HG02840 (cell line): ENCODE measurements at regions not wholly inside any gene's neighbourhood (a gene's known extent, or its start where the extent isn't known, plus 50 kb on each side); places are given as distances from the start of the nearest gene placed in this dataset.

Experiments used
- ATAC-seq: cut with Tn5 transposase; IDR thresholded peaks from one replicate; pipeline ENCODE4 v1.9.1; 2021; ENCODE audit warnings: mild to moderate bottlenecking, moderate library complexity, moderate number of reproducible peaks; ENCODE audit not compliant: unreplicated experiment, low FRiP score

DNA sequence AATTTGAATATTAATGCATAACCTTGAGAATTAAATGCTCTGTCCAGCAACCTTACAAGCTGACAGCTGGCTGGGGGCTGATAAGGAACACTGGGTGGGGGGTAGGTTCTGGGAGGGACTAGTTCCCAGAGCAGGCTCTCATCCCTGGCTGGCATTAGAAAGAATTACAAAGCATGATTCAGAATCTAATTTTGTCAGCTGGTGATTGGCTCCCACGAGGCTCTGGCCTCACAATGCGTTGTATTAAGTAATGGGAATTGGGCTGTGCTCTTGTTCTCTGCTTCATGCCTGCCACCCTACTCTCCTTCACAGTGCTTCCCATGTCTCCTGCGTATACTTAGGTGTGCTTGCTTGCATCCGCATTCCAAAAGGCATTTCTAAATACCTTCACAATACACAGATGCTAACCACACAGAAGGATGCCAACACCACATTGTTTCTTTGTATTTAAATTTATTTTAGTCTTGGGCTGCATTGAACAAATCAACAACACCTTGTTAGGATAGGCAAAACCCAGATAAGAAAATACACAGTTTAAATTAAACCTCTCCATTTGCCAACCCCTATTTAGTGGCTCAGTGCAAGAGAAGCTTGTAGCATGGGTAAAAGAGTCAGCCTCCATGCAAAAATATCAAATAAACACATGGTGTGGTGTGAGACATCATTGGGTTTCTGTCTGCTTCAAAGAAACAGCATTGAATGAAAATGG, 434.5 kb upstream of the JAG1 start:
- no peak for ATAC-seq

DNA sequence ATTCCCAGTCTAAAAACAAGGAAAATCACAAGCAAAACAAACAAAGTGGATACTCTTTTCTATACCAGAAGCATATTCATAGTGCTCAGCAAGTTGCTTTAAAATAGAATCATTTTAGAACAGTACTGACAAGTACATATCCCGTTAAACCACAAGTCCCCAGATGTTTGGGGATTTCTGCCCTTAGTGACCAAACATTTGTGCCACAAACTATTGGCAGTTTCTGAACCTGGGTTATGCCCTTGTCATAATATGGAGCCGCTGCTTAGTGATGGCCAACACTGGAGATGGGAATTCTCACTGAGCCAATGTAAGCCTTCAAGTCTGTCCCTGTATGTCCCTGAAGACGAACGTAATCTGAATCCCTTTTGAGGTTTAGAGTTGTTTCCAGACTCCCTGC, 436.7 kb upstream of the JAG1 start:
- no peak for ATAC-seq

DNA sequence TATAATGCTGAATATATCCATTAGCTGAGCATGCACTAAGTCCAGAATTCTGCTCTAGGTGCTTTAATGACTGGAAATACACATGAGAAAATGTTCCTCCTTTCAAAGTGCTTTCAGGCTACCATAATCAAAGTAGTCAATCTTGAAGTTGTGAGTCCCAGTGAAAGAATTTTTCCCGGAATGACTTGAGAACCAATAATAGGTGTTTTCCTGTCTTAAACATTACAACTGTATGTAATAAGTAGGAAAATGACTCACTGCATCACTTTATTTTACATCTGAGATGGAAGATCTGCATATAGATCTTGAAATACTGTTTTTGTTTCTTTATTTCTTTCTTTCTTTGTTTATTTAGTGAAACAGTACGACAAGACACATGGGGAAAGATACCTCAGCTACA, 437.4 kb upstream of the JAG1 start:
- no peak for ATAC-seq

DNA sequence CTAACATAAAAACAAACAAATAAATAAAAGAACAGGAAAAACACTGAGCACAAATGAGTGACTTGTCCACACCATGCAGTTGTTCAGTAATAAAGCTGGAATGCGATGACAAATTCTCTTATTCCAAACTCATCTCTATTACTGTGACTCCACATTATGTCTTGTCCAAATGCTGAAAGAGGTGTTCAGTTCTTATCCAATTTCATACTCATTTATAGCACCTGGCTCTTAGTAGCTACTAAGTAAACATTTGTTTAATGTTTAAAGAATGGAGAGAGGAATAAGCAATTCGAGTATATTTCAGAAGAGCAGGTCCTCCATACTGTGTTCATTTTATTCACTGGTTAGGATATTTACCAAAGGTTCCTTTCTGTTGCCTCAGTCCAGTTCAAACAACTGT, 439.0 kb upstream of the JAG1 start:
- no peak for ATAC-seq

- ATAC-seq = no peak
Measured at GRCh38 chr20:11114382-11114781, 440.6 kb upstream of the JAG1 start.

DNA sequence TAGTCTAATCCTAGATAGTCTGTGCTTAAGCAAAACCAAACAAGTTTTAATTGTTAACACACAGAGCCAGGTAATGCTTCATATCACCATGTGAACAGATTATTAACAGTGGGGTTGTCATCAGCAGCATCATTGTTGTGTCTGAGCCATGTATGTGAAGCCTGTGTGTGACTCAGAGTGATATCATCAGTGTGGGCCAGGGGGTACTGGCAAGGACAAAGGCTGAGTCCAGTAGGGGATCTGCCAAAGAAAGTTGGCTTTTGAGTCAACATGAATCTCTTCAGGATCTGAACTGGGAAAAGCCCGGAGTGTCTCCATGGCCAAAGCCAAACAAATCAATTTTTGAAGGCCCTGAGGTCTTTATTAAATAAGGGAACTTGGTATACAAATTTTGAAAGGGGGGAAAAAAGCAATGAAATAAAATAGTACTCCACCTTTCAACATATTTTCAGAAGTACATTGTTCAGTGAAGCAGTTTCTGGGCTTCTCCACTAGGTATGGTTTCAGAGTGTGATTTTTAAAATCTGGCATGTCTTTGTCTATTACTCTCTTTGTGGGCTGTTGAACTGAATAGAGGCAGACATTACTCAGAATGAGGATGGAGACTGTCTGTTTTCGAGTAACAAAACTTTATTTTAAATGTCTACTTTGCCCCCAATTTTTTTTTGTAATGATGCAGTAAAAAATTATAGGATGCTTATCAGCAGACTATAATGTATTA, 444.2 kb upstream of the JAG1 start:
- ATAC-seq = no peak

DNA sequence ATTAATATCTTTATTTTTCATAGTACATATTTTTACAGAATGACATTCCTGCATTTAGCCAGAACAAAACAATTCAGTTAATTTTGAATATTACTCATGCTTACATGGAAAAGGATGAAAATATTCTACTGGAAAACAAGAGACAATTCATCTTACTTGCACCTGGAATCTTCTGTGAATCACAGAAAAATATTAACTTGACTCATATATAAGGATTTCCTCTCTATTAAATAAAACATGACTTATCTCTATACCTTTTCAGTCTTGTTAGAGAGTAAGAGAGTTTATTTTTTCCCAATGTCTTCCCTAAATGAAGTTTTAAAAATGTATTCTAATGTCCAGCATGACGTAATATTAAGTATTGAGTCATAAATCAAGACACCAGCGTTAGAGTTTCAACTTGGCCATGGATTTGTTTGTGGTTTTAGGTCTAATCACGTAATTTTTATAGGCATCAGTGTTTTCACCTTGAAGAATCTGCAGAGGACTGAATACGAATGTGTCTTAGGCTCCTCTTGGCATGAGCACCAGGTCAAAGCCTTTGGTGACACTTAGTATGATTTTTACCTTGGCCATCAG, 445.1 kb upstream of the JAG1 start:
- ATAC-seq = no peak

- no peak for ATAC-seq
Measured at GRCh38 chr20:11119573-11119972, 445.8 kb upstream of the JAG1 start.

GRCh38 chr20:11120431-11120830, 446.6 kb upstream of the JAG1 start:
- no peak for ATAC-seq

DNA sequence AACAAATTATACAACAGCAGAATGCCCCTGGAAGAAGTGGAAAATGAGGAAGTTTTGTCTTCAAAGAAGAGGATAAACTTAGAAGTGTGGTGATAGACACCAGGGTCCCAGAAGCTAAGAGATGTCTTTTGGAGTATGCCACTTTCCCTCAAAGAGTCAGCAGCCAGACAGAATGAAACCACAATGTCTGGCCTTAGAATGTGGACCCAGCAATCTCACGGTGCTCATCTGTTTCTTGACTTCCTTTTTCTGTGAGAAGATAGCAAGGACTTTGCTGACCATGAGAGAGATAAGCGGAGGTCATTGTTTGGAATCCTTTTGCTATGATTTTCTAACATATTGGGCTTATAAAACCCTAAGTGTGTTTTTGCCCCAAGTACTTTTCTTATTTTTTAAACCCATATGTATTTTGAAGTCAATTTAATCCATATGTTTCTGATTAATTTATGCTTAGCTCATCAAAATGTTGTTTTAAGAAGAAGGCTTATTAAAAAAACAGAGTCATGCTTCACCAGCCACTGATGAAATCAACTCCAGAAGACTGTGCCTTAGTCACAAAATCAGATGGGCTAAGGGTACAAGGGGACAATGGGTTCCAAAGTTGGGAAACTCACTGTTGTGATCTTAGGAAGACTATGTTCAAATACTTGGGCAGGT, 451.2 kb upstream of the JAG1 start:
- no peak for ATAC-seq

GRCh38 chr20:11128220-11128718, 454.5 kb upstream of the JAG1 start:
- ATAC-seq = no peak

DNA sequence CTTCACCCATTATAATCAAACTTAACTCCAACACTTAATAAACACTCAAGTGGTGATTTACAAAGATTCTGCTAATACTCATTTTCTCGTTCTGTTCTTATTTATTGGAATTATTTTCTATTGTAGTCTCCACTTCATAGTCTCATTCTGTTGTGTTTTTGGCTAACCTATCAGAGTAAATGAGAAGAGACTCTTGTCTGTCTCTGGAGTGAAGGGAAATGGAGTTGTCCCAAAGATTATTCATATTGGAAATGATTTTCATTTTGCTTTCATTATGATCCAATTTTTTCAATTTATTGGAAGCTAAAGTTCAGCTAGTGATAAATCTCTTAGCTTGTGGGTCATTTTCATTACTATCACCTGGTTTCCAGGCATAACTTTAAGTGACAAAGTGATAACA, 454.9 kb upstream of the JAG1 start:
- no peak for ATAC-seq

DNA sequence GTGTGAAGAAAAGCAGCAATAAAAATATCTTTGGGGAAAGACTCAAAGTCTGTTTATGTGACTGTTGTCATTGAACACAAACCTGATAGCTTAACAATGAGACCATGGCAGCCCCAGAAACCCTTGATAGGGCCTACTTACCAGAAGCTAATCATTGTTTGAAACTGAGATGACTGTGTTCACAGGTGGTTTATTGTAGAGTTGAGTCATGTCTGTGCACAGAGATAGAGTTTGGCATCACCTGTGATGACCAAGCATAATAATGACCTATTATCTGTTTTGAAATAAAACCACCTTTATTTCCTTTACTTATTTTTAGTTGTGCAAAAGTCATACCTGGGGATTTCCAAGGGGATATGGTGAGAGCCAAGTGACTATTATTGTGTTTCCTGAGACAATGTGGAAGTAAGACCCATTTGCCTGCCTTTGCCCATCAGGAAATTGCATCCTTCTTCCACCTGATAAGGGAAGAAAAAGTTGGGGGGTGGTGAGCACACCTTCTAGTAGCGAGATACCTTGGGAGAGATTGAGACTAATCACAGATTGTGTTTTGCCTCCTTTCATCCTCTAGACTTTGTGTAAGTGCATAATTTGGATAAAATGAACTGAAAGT, 456.9 kb upstream of the JAG1 start:
- ATAC-seq = no peak

DNA sequence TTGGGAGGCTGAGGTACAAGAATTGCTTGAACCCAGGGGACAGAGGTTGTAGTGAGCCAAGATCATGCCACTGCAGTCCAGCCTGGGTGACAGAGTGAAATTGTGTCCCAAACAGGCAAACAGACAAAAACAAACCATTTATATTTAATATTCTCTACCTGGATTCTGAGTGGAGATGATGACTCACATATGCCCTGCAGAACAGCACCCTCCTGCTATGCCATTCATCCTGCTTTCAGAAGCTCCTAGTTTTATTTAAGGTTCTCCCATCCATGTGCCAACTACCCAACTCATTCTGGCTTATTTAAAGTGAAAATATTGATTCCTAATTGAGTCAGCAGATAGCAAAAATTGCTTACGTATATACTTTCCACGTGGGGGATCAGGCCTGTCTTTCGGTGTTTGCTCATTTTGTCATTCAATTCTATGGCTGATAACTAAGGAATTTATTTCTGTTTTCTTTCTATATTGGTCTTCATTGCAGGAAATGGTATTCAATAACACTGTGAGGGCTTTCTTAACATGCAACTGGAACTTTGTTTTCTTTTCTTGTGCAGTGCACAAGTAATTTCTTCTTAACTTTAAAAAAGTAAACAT, 459.1 kb upstream of the JAG1 start:
- ATAC-seq = no peak

- no peak for ATAC-seq
Measured at GRCh38 chr20:11136691-11137090, 462.9 kb upstream of the JAG1 start.

DNA sequence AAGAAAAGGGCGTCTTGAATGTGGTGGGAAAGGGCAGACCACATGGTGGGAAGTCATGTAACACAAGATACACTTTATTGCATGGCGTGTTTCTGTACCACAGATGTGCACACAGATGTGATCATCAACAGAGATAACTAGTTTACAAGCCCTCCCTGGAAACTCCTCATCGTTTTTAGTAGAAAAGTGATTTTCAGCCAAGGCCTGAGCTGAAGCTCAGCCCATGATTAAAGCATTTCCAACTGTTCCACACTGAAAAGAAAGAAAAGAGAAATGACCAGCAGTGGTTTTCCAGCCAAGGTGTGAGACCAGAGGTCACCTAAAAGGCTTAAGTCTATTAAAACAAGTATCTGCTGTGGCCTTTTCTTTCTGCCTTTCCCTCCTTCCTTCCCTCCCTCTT, 463.9 kb upstream of the JAG1 start:
- ATAC-seq = no peak

- no peak for ATAC-seq
Measured at GRCh38 chr20:11140359-11140758, 466.6 kb upstream of the JAG1 start.

DNA sequence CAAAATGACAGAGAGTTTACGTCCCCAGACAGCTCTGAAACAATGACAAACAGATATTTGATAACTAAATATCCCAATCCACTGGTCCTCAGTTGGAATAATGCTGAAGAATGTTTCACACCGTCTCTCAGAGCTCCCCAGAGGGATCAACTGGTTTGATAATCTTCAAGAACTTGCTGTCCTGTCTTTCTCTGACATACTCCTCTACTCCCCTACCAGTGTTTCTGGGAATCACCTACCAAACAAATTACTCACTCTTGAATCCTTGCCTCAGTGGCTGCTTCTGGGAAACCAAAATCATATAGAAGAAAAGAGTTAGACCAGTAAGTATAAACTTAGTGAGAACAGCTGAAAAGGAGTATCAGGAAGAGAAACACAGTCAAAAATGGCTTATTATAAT, 469.7 kb upstream of the JAG1 start:
- ATAC-seq = no peak

DNA sequence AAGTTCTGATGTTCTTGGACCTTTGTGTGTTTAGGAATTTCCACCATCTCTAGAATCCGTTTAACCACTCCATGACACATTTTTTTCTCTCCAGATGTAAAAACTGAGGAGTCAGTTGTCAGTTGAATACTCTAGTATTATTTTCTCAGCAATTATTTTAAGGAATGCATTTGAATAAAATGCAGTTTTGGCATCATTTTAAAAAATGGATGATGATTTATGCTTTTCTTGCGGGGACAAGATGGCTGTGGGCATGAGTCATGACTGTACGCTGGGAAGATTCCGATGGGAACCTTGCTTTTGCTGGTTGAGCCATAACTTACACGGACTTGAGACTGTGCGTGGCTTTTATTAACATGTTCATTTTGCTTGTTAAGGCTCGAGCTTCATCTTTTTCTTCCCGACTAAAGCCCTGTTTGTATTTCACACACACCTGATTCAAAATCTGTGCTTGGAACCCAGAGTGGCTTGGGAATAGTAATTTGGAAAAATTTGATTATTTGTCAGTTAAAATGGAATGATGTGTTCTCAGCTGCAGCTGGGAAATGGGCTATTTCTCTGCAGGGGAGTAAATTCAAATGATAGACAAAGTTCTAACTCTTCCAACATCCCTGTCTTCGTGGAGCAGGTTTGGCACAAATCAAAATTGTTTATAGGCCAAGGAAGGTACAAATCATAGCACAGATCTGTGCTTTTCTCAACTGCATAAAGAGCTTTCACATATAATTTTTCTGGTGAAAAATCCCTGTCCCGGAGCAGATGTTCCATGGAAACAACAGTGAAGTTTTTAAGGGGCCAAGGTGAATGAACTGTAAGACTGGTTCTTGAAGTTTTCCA, 470.5 kb upstream of the JAG1 start:
- ATAC-seq = no peak

- ATAC-seq = no peak
Measured at GRCh38 chr20:11145616-11146015, 471.8 kb upstream of the JAG1 start.
